ENCODE measurements at regions not wholly inside any gene's neighbourhood (a gene's known extent, or its start where the extent isn't known, plus 50 kb on each side); places are given as distances from the start of the nearest gene placed in this dataset.
A peak's percentile ranks its signal among the peaks of the same experiment; 100 is the strongest.
"Not testable (repeated sequence)": the region's sequence is repeated elsewhere in the genome, so short reads cannot be mapped to it uniquely, and the experiment has no call there.

DNA sequence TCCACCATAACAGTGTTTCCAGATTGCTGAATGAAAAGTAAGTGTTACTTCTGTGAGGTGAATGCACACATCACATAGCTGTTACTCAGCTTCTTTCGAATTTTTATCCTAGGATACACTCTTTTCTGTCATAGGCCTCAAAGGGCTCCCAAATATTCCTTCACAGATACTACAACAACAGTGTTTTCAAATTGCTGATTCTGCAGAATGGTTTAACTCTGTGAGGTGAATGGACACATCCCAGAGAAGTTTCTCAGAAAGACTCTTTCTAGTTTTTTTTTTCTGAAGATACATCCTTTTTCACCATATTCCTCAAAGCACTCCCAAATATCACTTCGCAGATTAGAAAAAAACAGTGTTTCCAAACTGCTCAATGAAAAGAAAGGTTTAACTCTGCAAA lies 221.1 kb downstream of the OR4A5 start:
- no peaks in the 10 kb centered on the region for H3K27me3 ChIP-seq (ENCODE audit: control insufficient read depth in 1 of 2, insufficient read depth in 2 of 2, low read length in 1 of 2)
- WGBS, 2 donors, result 54 to 57% methylated on average over 2 of the region's 2 CpGs
- H3K27ac ChIP-seq (ENCODE audit: low read depth in 1 of 2, low read length in 2 of 2), result no peak overlapping the region
- intact Hi-C loops (cut with DNase I), result no loop called here
- ATAC-seq (ENCODE audit: low FRiP score) (no peak), DNase-seq (no peak)
- H3K4me3 ChIP-seq (ENCODE audit: low read length in 2 of 2), result no peak overlapping the region
- H3K9me3 ChIP-seq (ENCODE audit: control insufficient read depth, low read length), result peaks cover 4% of the 10 kb centered on the region
- H3K36me3 ChIP-seq (ENCODE audit: control insufficient read depth in 1 of 2, insufficient read depth in 2 of 2, low read length in 1 of 2), result no peaks in the 10 kb centered on the region
- H3K4me1 ChIP-seq (ENCODE audit: control insufficient read depth in 1 of 2, insufficient read depth in 2 of 2, low read length in 2 of 2), result no peaks in the 10 kb centered on the region

DNA sequence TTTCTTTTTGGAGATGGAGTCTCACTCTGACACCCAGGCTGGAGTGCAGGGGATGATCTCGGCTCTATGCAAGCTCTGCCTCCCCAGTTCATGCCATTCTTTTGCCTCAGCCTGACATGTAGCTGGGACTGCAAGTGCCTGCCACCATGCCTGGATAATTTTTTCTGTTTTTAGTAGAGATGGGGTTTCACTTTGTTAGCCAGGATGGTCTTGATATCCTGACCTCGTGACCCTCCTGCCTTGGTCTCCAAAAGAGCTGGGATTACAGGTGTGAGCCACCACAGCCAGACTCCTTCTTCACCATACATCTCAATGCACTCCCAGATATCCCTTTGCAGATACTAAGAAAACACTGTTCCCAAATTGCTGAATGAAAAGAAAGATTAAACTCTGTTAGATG lies 224.3 kb downstream of the OR4A5 start:
- H3K27me3 ChIP-seq (ENCODE audit: control insufficient read depth in 1 of 2, insufficient read depth in 2 of 2, low read length in 1 of 2), result no peaks in the 10 kb centered on the region
- 16 to 22% methylated on average over 2 of the region's 2 CpGs for WGBS, 2 donors
- no peaks in the 10 kb centered on the region for H3K36me3 ChIP-seq (ENCODE audit: control insufficient read depth in 1 of 2, insufficient read depth in 2 of 2, low read length in 1 of 2)
- intact Hi-C loops (cut with DNase I), result no loop called here
- ATAC-seq (ENCODE audit: low FRiP score) (no peak), DNase-seq (peak in 1 of 2 donors; percentile 34)
- peaks cover 3% of the 10 kb centered on the region for H3K9me3 ChIP-seq (ENCODE audit: control insufficient read depth, low read length)
- no peak overlapping the region for H3K4me3 ChIP-seq (ENCODE audit: low read length in 2 of 2)
- no peaks in the 10 kb centered on the region for H3K4me1 ChIP-seq (ENCODE audit: control insufficient read depth in 1 of 2, insufficient read depth in 2 of 2, low read length in 2 of 2)
- no peak overlapping the region for H3K27ac ChIP-seq (ENCODE audit: low read depth in 1 of 2, low read length in 2 of 2)

DNA sequence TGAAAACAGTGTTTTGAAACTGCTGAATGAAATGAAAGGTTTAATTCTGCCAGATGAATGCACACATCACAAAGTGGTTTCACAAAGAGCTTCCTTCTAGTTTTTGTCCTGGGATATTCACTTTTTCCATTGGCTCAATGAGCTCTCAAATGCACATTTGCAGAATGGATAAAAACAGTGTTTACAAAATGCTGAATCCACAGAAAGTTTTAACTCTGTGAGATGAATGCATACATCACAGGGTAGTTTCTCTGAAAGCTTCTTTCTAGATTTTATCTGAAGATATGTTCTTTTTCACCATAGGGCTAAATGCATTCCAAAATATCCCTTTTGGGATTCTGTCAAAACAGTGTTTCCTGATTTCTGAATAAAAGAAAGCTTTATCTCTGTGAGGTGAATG lies 237.6 kb downstream of the OR4A5 start:
- Histone ChIP-seq H3K9me3 (ENCODE audit: control insufficient read depth, low read length) (no peaks in the 10 kb centered on the region), H3K4me1 (ENCODE audit: control insufficient read depth in 1 of 2, insufficient read depth in 2 of 2, low read length in 2 of 2) (no peaks in the 10 kb centered on the region), H3K27ac (ENCODE audit: low read depth in 1 of 2, low read length in 2 of 2) (no peak overlapping the region), H3K27me3 (ENCODE audit: control insufficient read depth in 1 of 2, insufficient read depth in 2 of 2, low read length in 1 of 2) (no peaks in the 10 kb centered on the region), H3K36me3 (ENCODE audit: control insufficient read depth in 1 of 2, insufficient read depth in 2 of 2, low read length in 1 of 2) (no peaks in the 10 kb centered on the region), H3K4me3 (ENCODE audit: low read length in 2 of 2) (no peak overlapping the region)
- no peak for ATAC-seq (ENCODE audit: low FRiP score)
- intact Hi-C loops (cut with DNase I), result no loop called here
- no peak for DNase-seq

DNA sequence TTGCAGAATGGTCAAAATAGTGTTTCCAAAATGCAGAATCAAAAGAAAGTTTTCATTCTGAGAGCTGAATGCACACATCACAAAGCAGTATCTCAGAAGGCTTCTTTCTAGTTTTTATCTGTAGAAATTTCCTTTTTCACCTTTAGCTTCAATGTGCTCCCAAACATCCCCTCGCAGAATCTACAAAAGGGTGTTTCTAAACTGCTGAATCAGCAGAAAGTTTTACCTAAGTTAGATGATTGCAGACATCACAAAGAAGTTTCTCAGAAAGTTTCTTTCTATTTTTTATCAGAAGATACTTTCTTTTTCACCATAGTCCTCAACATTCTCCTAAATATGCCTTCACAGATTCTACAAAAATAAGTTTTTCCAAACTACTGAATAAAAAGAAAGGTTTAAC lies 239.8 kb downstream of the OR4A5 start:
- intact Hi-C loops (cut with DNase I), result no loop called here
- Histone ChIP-seq H3K36me3 (ENCODE audit: control insufficient read depth in 1 of 2, insufficient read depth in 2 of 2, low read length in 1 of 2) (no peaks in the 10 kb centered on the region), H3K9me3 (ENCODE audit: control insufficient read depth, low read length) (no peaks in the 10 kb centered on the region), H3K27ac (ENCODE audit: low read depth in 1 of 2, low read length in 2 of 2) (no peak overlapping the region), H3K4me3 (ENCODE audit: low read length in 2 of 2) (no peak overlapping the region), H3K27me3 (ENCODE audit: control insufficient read depth in 1 of 2, insufficient read depth in 2 of 2, low read length in 1 of 2) (no peaks in the 10 kb centered on the region), H3K4me1 (ENCODE audit: control insufficient read depth in 1 of 2, insufficient read depth in 2 of 2, low read length in 2 of 2) (no peaks in the 10 kb centered on the region)
- DNase-seq, result no peak
- 72 to 88% methylated on average over 1 of the region's 1 CpG for WGBS, 2 donors
- no peak for ATAC-seq (ENCODE audit: low FRiP score)

DNA sequence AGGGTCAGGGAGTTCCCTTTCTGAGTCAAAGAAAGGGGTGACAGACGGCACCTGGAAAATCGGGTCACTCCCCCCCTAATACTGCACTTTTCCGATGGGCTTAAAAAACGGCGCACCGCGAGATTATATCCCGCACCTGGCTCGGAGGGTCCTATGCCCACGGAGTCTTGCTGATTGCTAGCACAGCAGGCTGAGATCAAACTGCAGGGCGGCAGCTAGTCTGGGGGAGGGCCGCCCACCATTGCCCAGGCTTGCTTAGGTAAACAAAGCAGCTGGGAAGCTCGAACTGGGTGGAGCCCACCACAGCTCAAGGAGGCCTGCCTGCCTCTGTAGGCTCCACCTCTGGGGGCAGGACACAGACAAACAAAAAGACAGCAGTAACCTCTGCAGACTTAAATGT lies 240.5 kb downstream of the OR4A5 start:
- DNase-seq; H3K9me3 ChIP-seq (ENCODE audit: control insufficient read depth, low read length); intact Hi-C loops (cut with DNase I); H3K4me1 ChIP-seq (ENCODE audit: control insufficient read depth in 1 of 2, insufficient read depth in 2 of 2, low read length in 2 of 2); H3K4me3 ChIP-seq (ENCODE audit: low read length in 2 of 2); H3K27ac ChIP-seq (ENCODE audit: low read depth in 1 of 2, low read length in 2 of 2); H3K36me3 ChIP-seq (ENCODE audit: control insufficient read depth in 1 of 2, insufficient read depth in 2 of 2, low read length in 1 of 2); ATAC-seq (ENCODE audit: low FRiP score); H3K27me3 ChIP-seq (ENCODE audit: control insufficient read depth in 1 of 2, insufficient read depth in 2 of 2, low read length in 1 of 2): not testable (repeated sequence)
- WGBS, 2 donors, result 70 to 75% methylated on average over 13 of the region's 13 CpGs

DNA sequence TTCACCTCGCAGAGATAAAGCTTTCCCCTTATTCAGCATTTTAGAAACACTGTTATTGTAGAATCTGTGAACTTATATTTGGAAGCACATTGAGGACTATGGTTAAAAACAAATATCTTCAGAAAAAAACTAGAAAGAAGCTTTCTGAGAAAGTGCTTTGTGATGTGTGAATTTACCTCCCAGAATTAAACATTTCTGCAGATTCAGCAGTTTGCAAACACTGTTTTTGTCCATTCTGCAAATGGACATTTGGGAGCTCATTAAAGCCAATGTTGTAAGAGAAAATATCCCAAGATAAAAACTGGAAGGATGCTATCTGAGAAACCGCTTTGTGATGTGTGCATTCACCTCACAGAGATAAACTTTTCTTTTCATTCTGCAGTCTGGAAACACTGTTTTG lies 272.7 kb downstream of the OR4A5 start:
- DNase-seq (no peak), ATAC-seq (ENCODE audit: low FRiP score) (no peak)
- 30 to 42% methylated on average over 2 of the region's 2 CpGs for WGBS, 2 donors
- Histone ChIP-seq H3K4me3 (ENCODE audit: low read length in 2 of 2) (no peak overlapping the region), H3K9me3 (ENCODE audit: control insufficient read depth, low read length) (no peaks in the 10 kb centered on the region), H3K27ac (ENCODE audit: low read depth in 1 of 2, low read length in 2 of 2) (no peak overlapping the region), H3K27me3 (ENCODE audit: control insufficient read depth in 1 of 2, insufficient read depth in 2 of 2, low read length in 1 of 2) (no peaks in the 10 kb centered on the region), H3K36me3 (ENCODE audit: control insufficient read depth in 1 of 2, insufficient read depth in 2 of 2, low read length in 1 of 2) (no peaks in the 10 kb centered on the region), H3K4me1 (ENCODE audit: control insufficient read depth in 1 of 2, insufficient read depth in 2 of 2, low read length in 2 of 2) (no peaks in the 10 kb centered on the region)
- intact Hi-C loops (cut with DNase I), result no loop called here

- Histone ChIP-seq H3K27me3 (ENCODE audit: control insufficient read depth in 1 of 2, insufficient read depth in 2 of 2, low read length in 1 of 2) (no peaks in the 10 kb centered on the region), H3K9me3 (ENCODE audit: control insufficient read depth, low read length) (no peaks in the 10 kb centered on the region), H3K4me1 (ENCODE audit: control insufficient read depth in 1 of 2, insufficient read depth in 2 of 2, low read length in 2 of 2) (no peaks in the 10 kb centered on the region), H3K27ac (ENCODE audit: low read depth in 1 of 2, low read length in 2 of 2) (no peak overlapping the region), H3K4me3 (ENCODE audit: low read length in 2 of 2) (no peak overlapping the region), H3K36me3 (ENCODE audit: control insufficient read depth in 1 of 2, insufficient read depth in 2 of 2, low read length in 1 of 2) (no peaks in the 10 kb centered on the region)
- 88 to 90% methylated on average over 1 of the region's 1 CpG for WGBS, 2 donors
- no peak for DNase-seq
- no peak for ATAC-seq (ENCODE audit: low FRiP score)
- intact Hi-C loops (cut with DNase I), result no loop called here
Observed at GRCh38 chr11:54985731-54986130, 276.2 kb upstream of the TRIM48 start.

- 54 to 69% methylated on average over 2 of the region's 2 CpGs for WGBS, 2 donors
- H3K27me3 ChIP-seq (ENCODE audit: control insufficient read depth in 1 of 2, insufficient read depth in 2 of 2, low read length in 1 of 2); DNase-seq; H3K36me3 ChIP-seq (ENCODE audit: control insufficient read depth in 1 of 2, insufficient read depth in 2 of 2, low read length in 1 of 2); H3K9me3 ChIP-seq (ENCODE audit: control insufficient read depth, low read length); intact Hi-C loops (cut with DNase I); ATAC-seq (ENCODE audit: low FRiP score); H3K27ac ChIP-seq (ENCODE audit: low read depth in 1 of 2, low read length in 2 of 2); H3K4me1 ChIP-seq (ENCODE audit: control insufficient read depth in 1 of 2, insufficient read depth in 2 of 2, low read length in 2 of 2); H3K4me3 ChIP-seq (ENCODE audit: low read length in 2 of 2): not testable (repeated sequence)
Observed at GRCh38 chr11:55028837-55029236, 233.1 kb upstream of the TRIM48 start.

DNA sequence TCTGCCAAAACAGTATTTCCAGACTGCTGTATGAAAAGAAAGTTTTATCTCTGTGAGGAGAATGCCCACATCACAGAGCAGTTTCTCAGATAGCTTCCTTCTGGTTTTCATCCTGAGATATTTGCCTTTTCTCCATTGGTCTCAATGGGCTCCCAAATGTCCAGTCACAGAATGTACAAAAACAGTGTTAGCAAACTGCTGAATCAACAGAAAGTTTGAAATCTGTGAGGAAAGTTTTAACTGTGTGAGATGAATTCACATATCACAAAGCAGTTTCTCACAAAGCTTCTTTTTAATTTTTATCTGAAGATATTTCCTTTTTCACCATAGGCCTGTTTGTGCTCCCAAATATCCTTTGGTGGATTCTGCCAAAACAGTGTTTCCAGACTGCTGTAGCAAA lies 207.2 kb upstream of the TRIM48 start:
- no peak for DNase-seq
- no peak for ATAC-seq (ENCODE audit: low FRiP score)
- Histone ChIP-seq H3K4me3 (ENCODE audit: low read length in 2 of 2) (no peak overlapping the region), H3K27me3 (ENCODE audit: control insufficient read depth in 1 of 2, insufficient read depth in 2 of 2, low read length in 1 of 2) (no peaks in the 10 kb centered on the region), H3K4me1 (ENCODE audit: control insufficient read depth in 1 of 2, insufficient read depth in 2 of 2, low read length in 2 of 2) (no peaks in the 10 kb centered on the region), H3K36me3 (ENCODE audit: control insufficient read depth in 1 of 2, insufficient read depth in 2 of 2, low read length in 1 of 2) (no peaks in the 10 kb centered on the region), H3K27ac (ENCODE audit: low read depth in 1 of 2, low read length in 2 of 2) (no peak overlapping the region), H3K9me3 (ENCODE audit: control insufficient read depth, low read length) (no peaks in the 10 kb centered on the region)
- intact Hi-C loops (cut with DNase I), result no loop called here

Measured in aorta (tissue), 5 donors.